ENCODE measurements at regions not wholly inside any gene's neighbourhood (a gene's known extent, or its start where the extent isn't known, plus 50 kb on each side); places are given as distances from the start of the nearest gene placed in this dataset.

DNA sequence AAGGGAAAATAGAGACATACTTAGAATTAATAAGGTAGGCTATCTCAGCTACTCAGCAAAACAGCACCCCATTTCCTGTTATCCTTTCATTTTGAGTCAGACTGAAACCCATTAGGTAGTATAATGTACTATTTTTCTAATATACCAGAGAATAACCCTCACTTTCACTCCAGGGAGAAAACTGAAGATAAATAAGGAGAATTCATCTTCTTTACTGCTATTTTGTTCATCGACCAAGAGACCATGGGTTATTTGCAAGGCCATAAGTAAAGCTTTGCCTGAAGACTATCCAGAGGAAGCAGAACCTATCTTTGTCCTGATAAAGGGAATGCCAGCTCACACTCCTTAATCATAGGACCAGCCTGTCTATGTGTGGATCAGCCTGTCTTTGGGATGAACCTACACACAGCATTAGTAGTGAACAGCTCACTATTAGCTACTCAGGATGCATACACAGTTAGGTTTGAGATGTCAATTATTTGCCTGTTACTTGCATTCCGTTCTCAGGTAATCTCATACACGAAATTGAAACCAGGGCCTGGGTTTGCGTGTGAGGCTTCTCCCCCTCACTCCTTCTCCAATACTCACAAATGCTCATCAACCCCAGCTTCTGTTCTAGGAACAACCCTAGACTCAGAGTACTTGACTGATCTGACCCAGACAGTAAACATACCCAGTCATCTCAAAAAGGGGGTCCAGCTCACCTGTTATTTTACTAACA is 124.4 kb downstream of the DAD1 start:
- H3K79me2 ChIP-seq (ENCODE audit: low read length): no peaks in the 10 kb centered on the region
- H3K27ac ChIP-seq (ENCODE audit: low read length): peak overlapping the region; percentile 71
- no peaks in the 10 kb centered on the region for H3K9me3 ChIP-seq (ENCODE audit: insufficient read depth, low read length)
- H2AFZ ChIP-seq (ENCODE audit: low read depth, low read length): peak overlapping the region; percentile 37; the same call in 1 of the 2 replicates
- H3K4me1 ChIP-seq (ENCODE audit: low read length): peaks cover 59% of the 10 kb centered on the region
- TF ChIP-seq, protein P1, sequence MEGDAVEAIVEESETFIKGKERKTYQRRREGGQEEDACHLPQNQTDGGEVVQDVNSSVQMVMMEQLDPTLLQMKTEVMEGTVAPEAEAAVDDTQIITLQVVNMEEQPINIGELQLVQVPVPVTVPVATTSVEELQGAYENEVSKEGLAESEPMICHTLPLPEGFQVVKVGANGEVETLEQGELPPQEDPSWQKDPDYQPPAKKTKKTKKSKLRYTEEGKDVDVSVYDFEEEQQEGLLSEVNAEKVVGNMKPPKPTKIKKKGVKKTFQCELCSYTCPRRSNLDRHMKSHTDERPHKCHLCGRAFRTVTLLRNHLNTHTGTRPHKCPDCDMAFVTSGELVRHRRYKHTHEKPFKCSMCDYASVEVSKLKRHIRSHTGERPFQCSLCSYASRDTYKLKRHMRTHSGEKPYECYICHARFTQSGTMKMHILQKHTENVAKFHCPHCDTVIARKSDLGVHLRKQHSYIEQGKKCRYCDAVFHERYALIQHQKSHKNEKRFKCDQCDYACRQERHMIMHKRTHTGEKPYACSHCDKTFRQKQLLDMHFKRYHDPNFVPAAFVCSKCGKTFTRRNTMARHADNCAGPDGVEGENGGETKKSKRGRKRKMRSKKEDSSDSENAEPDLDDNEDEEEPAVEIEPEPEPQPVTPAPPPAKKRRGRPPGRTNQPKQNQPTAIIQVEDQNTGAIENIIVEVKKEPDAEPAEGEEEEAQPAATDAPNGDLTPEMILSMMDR (IDR thresholded peaks at IDR 0.05; ENCODE audit: low read depth, low read length): no peak
- no peak for TF ChIP-seq EZH2phosphoT487 (IDR thresholded peaks at IDR 0.05; ENCODE audit: low read depth)
- no peaks in the 10 kb centered on the region for H3K36me3 ChIP-seq (replicated peaks; ENCODE audit: low read depth, low read length)
- peak overlapping the region; percentile 40; the same call in 1 of the 2 replicates for H3K9ac ChIP-seq (ENCODE audit: low read length)
- no peaks in the 10 kb centered on the region for H3K27me3 ChIP-seq (ENCODE audit: low read depth, low read length)
- peak overlapping the region; percentile 65 for H3K4me3 ChIP-seq (ENCODE audit: low read length)
- H4K20me1 ChIP-seq (ENCODE audit: insufficient read depth, low read length): no peaks in the 10 kb centered on the region
- peak overlapping the region; percentile 98 for H3K4me2 ChIP-seq (ENCODE audit: low read length)

DNA sequence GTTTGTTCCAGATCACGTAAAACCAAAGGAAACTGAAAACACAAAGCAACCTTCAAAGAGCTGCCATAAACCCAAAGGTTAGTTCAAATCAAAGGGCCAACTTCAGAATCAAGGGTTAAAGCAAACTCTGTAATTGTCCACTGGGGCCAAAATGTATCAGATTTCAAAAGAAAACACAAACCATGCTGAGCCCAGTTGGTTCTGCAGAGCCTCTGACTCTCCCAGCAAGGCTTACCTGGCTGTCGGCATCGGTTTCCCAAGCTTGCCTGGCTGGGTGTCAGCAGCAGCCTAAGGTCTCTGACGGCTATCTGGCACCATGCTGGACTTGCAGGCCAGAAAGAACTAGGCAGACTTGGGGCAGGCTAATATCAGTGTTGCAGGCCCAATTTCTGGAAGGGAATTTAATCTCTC is 125.3 kb downstream of the DAD1 start:
- TF ChIP-seq, protein P1 (IDR thresholded peaks at IDR 0.05; ENCODE audit: low read depth, low read length): no peak
- TF ChIP-seq EZH2phosphoT487 (IDR thresholded peaks at IDR 0.05; ENCODE audit: low read depth): no peak
- H3K9me3 ChIP-seq (ENCODE audit: insufficient read depth, low read length): no peaks in the 10 kb centered on the region
- H3K4me3 ChIP-seq (ENCODE audit: low read length): peak overlapping the region; percentile 65
- no peaks in the 10 kb centered on the region for H3K27me3 ChIP-seq (ENCODE audit: low read depth, low read length)
- peak overlapping the region; percentile 71 for H3K27ac ChIP-seq (ENCODE audit: low read length)
- H3K79me2 ChIP-seq (ENCODE audit: low read length): no peaks in the 10 kb centered on the region
- no peak overlapping the region; the same call in 1 of the 2 replicates for H3K9ac ChIP-seq (ENCODE audit: low read length)
- H3K36me3 ChIP-seq (replicated peaks; ENCODE audit: low read depth, low read length): no peaks in the 10 kb centered on the region
- H4K20me1 ChIP-seq (ENCODE audit: insufficient read depth, low read length): no peaks in the 10 kb centered on the region
- H3K4me1 ChIP-seq (ENCODE audit: low read length): peaks cover 53% of the 10 kb centered on the region
- no peak overlapping the region; the same call in 1 of the 2 replicates for H2AFZ ChIP-seq (ENCODE audit: low read depth, low read length)
- H3K4me2 ChIP-seq (ENCODE audit: low read length): peak overlapping the region; percentile 98

DNA sequence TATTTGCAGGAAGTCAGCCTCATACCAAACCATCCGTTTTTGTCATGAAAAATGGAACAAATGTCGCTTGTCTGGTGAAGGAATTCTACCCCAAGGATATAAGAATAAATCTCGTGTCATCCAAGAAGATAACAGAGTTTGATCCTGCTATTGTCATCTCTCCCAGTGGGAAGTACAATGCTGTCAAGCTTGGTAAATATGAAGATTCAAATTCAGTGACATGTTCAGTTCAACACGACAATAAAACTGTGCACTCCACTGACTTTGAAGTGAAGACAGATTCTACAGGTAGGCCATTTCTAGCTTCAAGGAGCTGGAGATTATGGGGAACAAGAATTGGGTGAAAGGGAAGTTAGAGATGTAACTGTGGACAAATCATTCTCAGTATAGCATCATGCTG is 126.1 kb downstream of the DAD1 start:
- Histone ChIP-seq H3K79me2 (ENCODE audit: low read length) (no peaks in the 10 kb centered on the region), H3K4me1 (ENCODE audit: low read length) (peaks cover 58% of the 10 kb centered on the region), H3K36me3 (replicated peaks; ENCODE audit: low read depth, low read length) (no peaks in the 10 kb centered on the region), H3K9ac (ENCODE audit: low read length) (no peak overlapping the region), H3K9me3 (ENCODE audit: insufficient read depth, low read length) (no peaks in the 10 kb centered on the region), H3K4me3 (ENCODE audit: low read length) (no peak overlapping the region), H3K27ac (ENCODE audit: low read length) (no peak overlapping the region), H3K27me3 (ENCODE audit: low read depth, low read length) (no peaks in the 10 kb centered on the region), H3K4me2 (ENCODE audit: low read length) (no peak overlapping the region), H2AFZ (ENCODE audit: low read depth, low read length) (no peak overlapping the region), H4K20me1 (ENCODE audit: insufficient read depth, low read length) (no peaks in the 10 kb centered on the region)
- TF ChIP-seq EZH2phosphoT487 (IDR thresholded peaks at IDR 0.05; ENCODE audit: low read depth): no peak
- TF ChIP-seq, protein P1 (IDR thresholded peaks at IDR 0.05; ENCODE audit: low read depth, low read length): no peak

DNA sequence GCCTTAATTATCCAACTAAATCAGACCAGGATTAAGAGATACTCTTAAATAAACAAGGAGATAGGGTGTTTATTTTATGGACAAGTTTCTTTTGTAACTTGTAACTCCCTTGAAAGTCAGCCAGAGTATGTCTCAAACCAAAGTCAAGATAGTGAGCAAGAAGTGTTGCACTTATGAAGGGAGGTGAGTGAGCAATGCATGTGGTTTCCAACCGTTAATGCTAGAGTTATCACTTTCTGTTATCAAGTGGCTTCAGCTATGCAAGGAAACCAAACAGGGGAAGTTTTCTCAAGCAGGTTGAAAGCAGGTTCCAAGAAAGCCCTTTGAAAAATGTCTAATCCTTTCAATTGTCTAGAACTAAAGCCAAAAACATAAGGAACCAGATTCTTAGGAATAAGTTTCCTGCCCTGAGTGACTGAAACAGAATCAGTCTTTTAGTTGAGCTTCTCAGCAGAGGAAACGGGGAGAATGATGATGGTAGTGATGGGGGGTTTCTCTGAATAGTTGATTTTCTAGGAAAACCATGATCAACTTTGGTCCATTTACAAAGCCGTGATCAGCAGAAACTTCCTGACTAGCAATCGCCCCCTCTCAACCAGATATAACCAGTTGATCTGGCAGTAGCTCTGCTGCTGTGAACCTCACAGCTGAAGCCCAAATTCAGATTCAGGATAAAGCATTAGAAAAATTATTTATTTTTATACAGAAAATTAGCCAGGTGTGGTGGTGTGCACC is 128.4 kb downstream of the DAD1 start:
- Histone ChIP-seq H3K4me1 (ENCODE audit: low read length) (peaks cover 44% of the 10 kb centered on the region), H4K20me1 (ENCODE audit: insufficient read depth, low read length) (no peaks in the 10 kb centered on the region), H3K9ac (ENCODE audit: low read length) (no peak overlapping the region), H2AFZ (ENCODE audit: low read depth, low read length) (no peak overlapping the region), H3K36me3 (replicated peaks; ENCODE audit: low read depth, low read length) (no peaks in the 10 kb centered on the region), H3K4me2 (ENCODE audit: low read length) (no peak overlapping the region), H3K4me3 (ENCODE audit: low read length) (no peak overlapping the region), H3K9me3 (ENCODE audit: insufficient read depth, low read length) (no peaks in the 10 kb centered on the region), H3K79me2 (ENCODE audit: low read length) (no peaks in the 10 kb centered on the region), H3K27me3 (ENCODE audit: low read depth, low read length) (peaks cover 8% of the 10 kb centered on the region; the same call in 1 of the 2 replicates), H3K27ac (ENCODE audit: low read length) (no peak overlapping the region)
- TF ChIP-seq, protein P1 (IDR thresholded peaks at IDR 0.05; ENCODE audit: low read depth, low read length): no peak
- no peak for TF ChIP-seq EZH2phosphoT487 (IDR thresholded peaks at IDR 0.05; ENCODE audit: low read depth)

Data from OCI-LY3 (cell line).